Suprapubic skin (tissue), 3 donors: ENCODE measurements at regions not wholly inside any gene's neighbourhood (a gene's known extent, or its start where the extent isn't known, plus 50 kb on each side); places are given as distances from the start of the nearest gene placed in this dataset.

Source experiments
- POLR2A ChIP-seq, 2 donors: fragments of 450-650 bp; IDR thresholded peaks; one replicate each; pipeline ENCODE4 v1.6.1; 2017; ENCODE audit warnings: antibody characterized with exemption in 2 of 2, mild to moderate bottlenecking in 2 of 2, moderate library complexity in 2 of 2
- TF ChIP-seq, protein P1 (sequence below), 2 donors: fragments of 200-600 bp in 1 of 2; fragments of 450-650 bp in 1 of 2; sonication (generic) in 1 of 2; IDR thresholded peaks; one replicate each; pipeline ENCODE4 v1.5.1; 2016 to 2019; ENCODE audit warnings: antibody characterized with exemption in 2 of 2, mild to moderate bottlenecking in 1 of 2, moderate library complexity in 1 of 2

DNA sequence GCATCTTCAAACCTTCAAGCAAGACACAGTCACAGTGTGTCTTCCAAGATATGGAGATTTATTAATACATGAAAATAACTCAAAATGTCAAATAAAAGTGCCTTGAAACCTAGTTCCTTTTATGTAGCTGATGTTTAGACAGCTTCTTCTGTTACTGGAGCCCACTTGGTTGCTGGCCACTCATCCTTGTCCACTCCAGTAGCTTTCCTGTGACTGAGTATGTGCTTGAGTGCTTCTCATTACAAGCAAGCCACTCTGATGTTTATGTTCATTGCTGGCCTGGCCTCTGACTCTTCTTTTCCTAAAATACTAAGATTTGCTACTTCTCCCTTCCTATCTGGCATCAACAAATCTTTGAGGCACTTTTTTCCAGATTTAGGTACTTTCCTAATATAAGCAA is 545.2 kb upstream of the MAN1A1 start:
- TF ChIP-seq, protein P1, sequence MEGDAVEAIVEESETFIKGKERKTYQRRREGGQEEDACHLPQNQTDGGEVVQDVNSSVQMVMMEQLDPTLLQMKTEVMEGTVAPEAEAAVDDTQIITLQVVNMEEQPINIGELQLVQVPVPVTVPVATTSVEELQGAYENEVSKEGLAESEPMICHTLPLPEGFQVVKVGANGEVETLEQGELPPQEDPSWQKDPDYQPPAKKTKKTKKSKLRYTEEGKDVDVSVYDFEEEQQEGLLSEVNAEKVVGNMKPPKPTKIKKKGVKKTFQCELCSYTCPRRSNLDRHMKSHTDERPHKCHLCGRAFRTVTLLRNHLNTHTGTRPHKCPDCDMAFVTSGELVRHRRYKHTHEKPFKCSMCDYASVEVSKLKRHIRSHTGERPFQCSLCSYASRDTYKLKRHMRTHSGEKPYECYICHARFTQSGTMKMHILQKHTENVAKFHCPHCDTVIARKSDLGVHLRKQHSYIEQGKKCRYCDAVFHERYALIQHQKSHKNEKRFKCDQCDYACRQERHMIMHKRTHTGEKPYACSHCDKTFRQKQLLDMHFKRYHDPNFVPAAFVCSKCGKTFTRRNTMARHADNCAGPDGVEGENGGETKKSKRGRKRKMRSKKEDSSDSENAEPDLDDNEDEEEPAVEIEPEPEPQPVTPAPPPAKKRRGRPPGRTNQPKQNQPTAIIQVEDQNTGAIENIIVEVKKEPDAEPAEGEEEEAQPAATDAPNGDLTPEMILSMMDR (IDR thresholded peaks at IDR 0.05): no peak
- no peak for TF ChIP-seq POLR2A (IDR thresholded peaks at IDR 0.05)
